ENCODE measurements at regions not wholly inside any gene's neighbourhood (a gene's known extent, or its start where the extent isn't known, plus 50 kb on each side); places are given as distances from the start of the nearest gene placed in this dataset.
"Not testable (repeated sequence)": the region's sequence is repeated elsewhere in the genome, so short reads cannot be mapped to it uniquely, and the experiment has no call there.

GRCh38 chr2:235439959-235440662, 53.7 kb upstream of the AGAP1 start:
- Mint-ChIP-seq H3K4me1 (no peaks in the 10 kb centered on the region), H3K36me3 (no peaks in the 10 kb centered on the region), H3K4me3 (no peak overlapping the region), H3K27ac (no peak overlapping the region), H3K9me3 (peaks cover 10% of the 10 kb centered on the region), H3K27me3 (peaks cover 12% of the 10 kb centered on the region)
- ATAC-seq: peak; percentile 20

DNA sequence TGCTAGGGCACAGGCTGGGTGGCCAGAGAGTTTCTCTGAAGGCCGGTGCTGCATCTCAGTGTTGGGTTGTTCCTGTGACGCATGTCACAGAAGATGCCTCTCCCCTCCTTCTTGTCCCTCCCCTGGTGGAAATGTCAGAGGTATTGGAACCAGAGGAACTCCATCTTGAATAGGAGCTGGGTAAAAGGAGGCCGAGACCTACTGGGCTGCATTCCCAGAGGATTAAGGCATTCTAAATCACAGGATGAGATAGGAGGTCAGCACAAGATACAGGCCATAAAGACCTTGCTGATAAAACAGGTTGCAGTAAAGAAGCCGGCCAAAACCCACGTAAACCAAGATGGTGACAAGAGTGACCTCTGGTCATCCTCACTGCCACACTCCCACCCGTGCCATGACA, 50.3 kb upstream of the AGAP1 start:
- H3K9me3 Mint-ChIP-seq, H3K36me3 Mint-ChIP-seq, ATAC-seq, H3K4me3 Mint-ChIP-seq, H3K27ac Mint-ChIP-seq, H3K4me1 Mint-ChIP-seq: not testable (repeated sequence)
- H3K27me3 Mint-ChIP-seq: peaks cover 12% of the 10 kb centered on the region

Data from stimulated activated memory B cell treated with anti-CD40 and anti-IgM and Interleukin-4, amounts not matched to agents 10 μg/mL and 1 μg/mL and 100 μg/mL, for 72 hours (primary cell).